ENCODE measurements at regions not wholly inside any gene's neighbourhood (a gene's known extent, or its start where the extent isn't known, plus 50 kb on each side); places are given as distances from the start of the nearest gene placed in this dataset.
"Not testable (repeated sequence)": the region's sequence is repeated elsewhere in the genome, so short reads cannot be mapped to it uniquely, and the experiment has no call there.

DNA sequence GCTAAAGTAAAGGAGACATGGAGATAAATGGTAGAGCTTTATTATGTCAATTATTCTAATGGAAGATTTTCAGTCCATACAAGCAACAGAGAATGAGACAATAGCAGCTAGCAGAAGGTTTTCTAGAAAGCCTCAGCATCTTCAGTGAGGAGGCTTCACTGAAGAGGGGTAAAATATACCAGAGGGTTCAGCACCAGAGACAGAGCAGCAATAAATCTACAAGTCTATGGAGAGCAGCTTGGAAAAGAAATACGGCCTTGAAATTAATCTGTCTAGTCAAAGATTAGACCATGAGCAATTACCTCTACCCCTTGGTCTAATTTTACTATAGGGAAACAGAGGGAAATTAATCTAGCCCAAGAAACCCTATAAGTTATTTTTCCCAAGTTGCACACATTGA is 185.7 kb upstream of the CRIM1 start:
- Histone ChIP-seq H3K4me3 (no peak overlapping the region), H3K4me1 (peaks cover 0 to 20% (median 3%) of the 10 kb centered on the region in 4 donors), H3K9me3 (no peaks in the 10 kb centered on the region), H3K36me3 (no peaks in the 10 kb centered on the region), H3K27ac (no peak overlapping the region), H3K27me3 (no peaks in the 10 kb centered on the region)
- 56 to 71% methylated on average over 1 of the region's 1 CpG for WGBS, 2 donors
- DNase-seq (ENCODE audit: low spot score in 2 of 2) = no peak
- TF ChIP-seq, protein P1, sequence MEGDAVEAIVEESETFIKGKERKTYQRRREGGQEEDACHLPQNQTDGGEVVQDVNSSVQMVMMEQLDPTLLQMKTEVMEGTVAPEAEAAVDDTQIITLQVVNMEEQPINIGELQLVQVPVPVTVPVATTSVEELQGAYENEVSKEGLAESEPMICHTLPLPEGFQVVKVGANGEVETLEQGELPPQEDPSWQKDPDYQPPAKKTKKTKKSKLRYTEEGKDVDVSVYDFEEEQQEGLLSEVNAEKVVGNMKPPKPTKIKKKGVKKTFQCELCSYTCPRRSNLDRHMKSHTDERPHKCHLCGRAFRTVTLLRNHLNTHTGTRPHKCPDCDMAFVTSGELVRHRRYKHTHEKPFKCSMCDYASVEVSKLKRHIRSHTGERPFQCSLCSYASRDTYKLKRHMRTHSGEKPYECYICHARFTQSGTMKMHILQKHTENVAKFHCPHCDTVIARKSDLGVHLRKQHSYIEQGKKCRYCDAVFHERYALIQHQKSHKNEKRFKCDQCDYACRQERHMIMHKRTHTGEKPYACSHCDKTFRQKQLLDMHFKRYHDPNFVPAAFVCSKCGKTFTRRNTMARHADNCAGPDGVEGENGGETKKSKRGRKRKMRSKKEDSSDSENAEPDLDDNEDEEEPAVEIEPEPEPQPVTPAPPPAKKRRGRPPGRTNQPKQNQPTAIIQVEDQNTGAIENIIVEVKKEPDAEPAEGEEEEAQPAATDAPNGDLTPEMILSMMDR (IDR thresholded peaks at IDR 0.05) = no peak
- TF ChIP-seq EP300 (IDR thresholded peaks at IDR 0.05) (no peak), POLR2A (IDR thresholded peaks at IDR 0.05) (no peak)

DNA sequence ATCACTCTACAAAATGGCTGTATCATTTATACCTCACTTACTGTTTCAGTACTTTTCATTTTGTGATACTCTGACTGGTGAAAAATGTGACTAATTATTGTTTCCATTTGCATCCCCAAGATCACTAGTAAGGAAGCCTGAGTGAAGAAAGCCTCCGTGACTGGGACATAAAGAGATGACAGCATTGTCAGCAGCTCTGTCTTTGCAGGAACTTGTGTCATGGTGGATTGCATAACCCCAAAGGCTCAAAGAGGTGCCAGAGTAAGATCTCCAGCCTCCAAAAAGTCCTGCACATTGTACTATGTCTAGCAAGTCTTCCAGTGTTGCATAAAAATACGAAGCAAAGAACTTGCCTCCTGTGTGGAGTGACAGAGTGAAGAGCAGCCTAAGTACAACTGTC is 187.5 kb upstream of the CRIM1 start:
- Histone ChIP-seq H3K27me3 (no peaks in the 10 kb centered on the region), H3K4me1 (peaks cover 0 to 10% (median 0%) of the 10 kb centered on the region in 4 donors), H3K9me3 (no peaks in the 10 kb centered on the region), H3K4me3 (no peak overlapping the region), H3K27ac (no peak overlapping the region), H3K36me3 (no peaks in the 10 kb centered on the region)
- DNase-seq (ENCODE audit: low spot score in 2 of 2) = no peak
- TF ChIP-seq, protein P1 (IDR thresholded peaks at IDR 0.05) = no peak
- TF ChIP-seq POLR2A (IDR thresholded peaks at IDR 0.05) (no peak), EP300 (IDR thresholded peaks at IDR 0.05) (no peak)
- WGBS, 2 donors = 72 to 80% methylated on average over 2 of the region's 2 CpGs

DNA sequence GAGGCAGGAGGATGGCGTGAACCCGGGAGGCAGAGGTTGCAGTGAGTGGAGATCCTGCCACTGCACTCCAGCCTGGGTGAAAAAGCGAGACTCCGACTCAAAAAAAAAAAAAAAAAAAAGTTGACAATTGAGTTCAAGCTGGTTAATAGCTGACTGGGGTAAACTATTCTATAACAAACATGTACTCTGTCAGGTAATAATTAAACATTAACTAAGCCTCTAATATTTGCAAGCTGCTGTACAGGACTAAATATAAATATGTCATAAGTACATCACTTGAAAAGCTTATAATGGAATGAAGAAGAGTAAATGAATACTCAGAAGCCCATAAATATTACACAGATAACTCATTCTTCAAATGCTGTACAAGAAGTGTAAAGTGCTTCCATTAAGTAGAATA is 190.4 kb upstream of the CRIM1 start:
- TF ChIP-seq, protein P1 (IDR thresholded peaks at IDR 0.05) = no peak
- TF ChIP-seq EP300 (IDR thresholded peaks at IDR 0.05) (no peak), POLR2A (IDR thresholded peaks at IDR 0.05) (no peak)
- Histone ChIP-seq H3K4me1 (no peaks in the 10 kb centered on the region), H3K9me3 (no peaks in the 10 kb centered on the region), H3K4me3 (no peak overlapping the region), H3K27ac (no peak overlapping the region), H3K27me3 (no peaks in the 10 kb centered on the region), H3K36me3 (no peaks in the 10 kb centered on the region)
- DNase-seq (ENCODE audit: low spot score in 2 of 2) = no peak
- WGBS, 2 donors = 94 to 98% methylated on average over 4 of the region's 4 CpGs

DNA sequence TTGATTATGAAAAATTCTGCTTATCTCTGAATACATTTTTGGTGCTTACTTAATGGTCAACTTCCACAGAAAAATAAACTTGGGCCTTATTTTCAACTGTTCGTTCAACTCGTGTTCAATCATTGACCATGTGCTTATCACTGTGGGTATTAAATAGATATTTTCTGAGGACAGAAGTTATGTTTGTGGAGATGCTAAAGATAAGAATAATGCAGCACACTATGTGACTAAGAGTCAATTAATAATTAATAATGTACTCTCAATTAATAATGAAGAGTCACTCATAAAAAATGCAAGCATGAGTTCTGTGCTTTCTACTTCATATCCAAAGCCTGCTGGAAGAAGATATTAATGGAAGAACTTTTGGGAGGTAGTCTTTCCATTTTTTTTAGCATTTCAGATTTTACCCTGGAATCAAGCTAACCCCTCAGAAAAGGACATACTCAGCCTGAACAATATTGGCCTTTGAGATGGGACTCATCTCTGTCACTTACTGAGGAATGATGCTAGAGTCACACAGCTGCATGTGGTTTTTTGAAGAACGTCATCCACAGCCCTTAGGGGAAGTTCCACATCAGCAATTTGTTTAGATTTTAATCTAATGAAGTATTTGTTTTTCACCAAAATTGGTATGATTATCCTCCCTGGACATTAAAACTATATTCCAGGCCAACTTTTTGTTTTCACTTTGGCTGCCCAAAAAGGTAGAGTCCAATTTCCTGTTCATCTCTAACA is 191.9 kb upstream of the CRIM1 start:
- DNase-seq (ENCODE audit: low spot score in 2 of 2) = no peak
- no peaks in the 10 kb centered on the region for H3K4me1 ChIP-seq
- H3K27me3 ChIP-seq = no peaks in the 10 kb centered on the region
- 83 to 85% methylated on average over 3 of the region's 3 CpGs for WGBS, 2 donors
- no peaks in the 10 kb centered on the region for H3K9me3 ChIP-seq
- H3K4me3 ChIP-seq = no peak overlapping the region
- TF ChIP-seq EP300 (IDR thresholded peaks at IDR 0.05) = no peak
- TF ChIP-seq, protein P1 (IDR thresholded peaks at IDR 0.05) = no peak
- no peak for TF ChIP-seq POLR2A (IDR thresholded peaks at IDR 0.05)
- no peaks in the 10 kb centered on the region for H3K36me3 ChIP-seq
- no peak overlapping the region for H3K27ac ChIP-seq

DNA sequence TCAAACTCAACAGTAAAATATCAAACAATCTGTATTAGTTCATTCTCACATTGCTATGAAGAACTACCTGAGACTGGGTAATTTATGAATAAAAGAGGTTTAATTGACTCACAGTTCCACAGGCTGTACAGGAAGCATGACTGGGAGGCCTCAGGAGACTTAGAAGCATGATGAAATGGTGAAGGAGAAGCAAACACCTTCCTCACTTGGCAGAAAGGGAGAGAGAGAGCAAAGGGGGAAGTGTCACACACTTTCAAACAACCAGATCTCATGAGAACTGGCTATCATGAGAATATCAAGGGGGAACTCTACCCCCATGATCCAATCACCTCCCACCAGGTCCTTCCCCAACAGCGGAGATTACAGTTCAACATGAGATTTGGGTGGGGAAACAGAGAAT is 198.5 kb upstream of the CRIM1 start:
- not testable (repeated sequence) for H3K9me3 ChIP-seq; DNase-seq (ENCODE audit: low spot score in 2 of 2); H3K27ac ChIP-seq; H3K4me1 ChIP-seq; H3K27me3 ChIP-seq; H3K4me3 ChIP-seq; H3K36me3 ChIP-seq
- WGBS, 2 donors = 97% methylated on average over 1 of the region's 1 CpG

All from tibial nerve (tissue), 4 donors.